ENCODE measurements at regions not wholly inside any gene's neighbourhood (a gene's known extent, or its start where the extent isn't known, plus 50 kb on each side); places are given as distances from the start of the nearest gene placed in this dataset.

DNA sequence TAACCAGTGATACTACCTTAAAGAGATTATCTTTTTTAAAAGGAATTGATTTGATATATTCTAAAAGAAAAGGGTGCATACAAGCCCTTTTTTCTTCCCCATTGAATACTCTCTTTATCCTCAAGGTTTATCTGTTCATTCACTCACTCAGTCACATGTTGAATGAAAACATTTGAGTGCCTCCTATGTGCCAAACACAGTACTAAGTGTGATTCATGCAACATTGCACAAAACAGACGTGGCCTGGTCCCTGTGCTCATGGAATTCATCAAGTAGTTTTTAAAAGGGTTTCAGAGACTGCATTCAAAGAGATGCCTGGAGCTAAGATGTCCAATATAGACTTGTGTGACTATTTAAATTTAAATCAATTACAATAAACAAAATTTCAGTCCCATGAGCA is 462.2 kb upstream of the MDFIC2 start:
- TF ChIP-seq, protein P1, sequence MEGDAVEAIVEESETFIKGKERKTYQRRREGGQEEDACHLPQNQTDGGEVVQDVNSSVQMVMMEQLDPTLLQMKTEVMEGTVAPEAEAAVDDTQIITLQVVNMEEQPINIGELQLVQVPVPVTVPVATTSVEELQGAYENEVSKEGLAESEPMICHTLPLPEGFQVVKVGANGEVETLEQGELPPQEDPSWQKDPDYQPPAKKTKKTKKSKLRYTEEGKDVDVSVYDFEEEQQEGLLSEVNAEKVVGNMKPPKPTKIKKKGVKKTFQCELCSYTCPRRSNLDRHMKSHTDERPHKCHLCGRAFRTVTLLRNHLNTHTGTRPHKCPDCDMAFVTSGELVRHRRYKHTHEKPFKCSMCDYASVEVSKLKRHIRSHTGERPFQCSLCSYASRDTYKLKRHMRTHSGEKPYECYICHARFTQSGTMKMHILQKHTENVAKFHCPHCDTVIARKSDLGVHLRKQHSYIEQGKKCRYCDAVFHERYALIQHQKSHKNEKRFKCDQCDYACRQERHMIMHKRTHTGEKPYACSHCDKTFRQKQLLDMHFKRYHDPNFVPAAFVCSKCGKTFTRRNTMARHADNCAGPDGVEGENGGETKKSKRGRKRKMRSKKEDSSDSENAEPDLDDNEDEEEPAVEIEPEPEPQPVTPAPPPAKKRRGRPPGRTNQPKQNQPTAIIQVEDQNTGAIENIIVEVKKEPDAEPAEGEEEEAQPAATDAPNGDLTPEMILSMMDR (IDR thresholded peaks at IDR 0.05; ENCODE audit: borderline replicate concordance, extremely low read depth, low read length, poor library complexity, severe bottlenecking), result no peak
- no peak for TF ChIP-seq EZH2 (IDR thresholded peaks at IDR 0.05; ENCODE audit: borderline replicate concordance, low read depth, low read length, severe bottlenecking)
